Esophagus muscularis mucosa (tissue), 4 donors: ENCODE measurements at regions not wholly inside any gene's neighbourhood (a gene's known extent, or its start where the extent isn't known, plus 50 kb on each side); places are given as distances from the start of the nearest gene placed in this dataset.

Experiments
- DNase-seq: peaks from one replicate; pipeline ENCODE4 v3.0.0-alpha.2; 2017; ENCODE audit errors: extremely low spot score
- H3K27ac ChIP-seq, 4 donors: fragments of 200-600 bp; sonication (generic); replicated peaks in 1 of 4; 1 replicate in 3 of 4; 2 replicates in 1 of 4; pipeline ENCODE4 v1.5.1; 2016 to 2019; ENCODE audit warnings: mild to moderate bottlenecking in 1 of 4
- H3K27me3 ChIP-seq, 4 donors: fragments of 200-600 bp; sonication (generic); one replicate each; pipeline versions ENCODE4 v1.5.1 to v1.6.0; 2016 to 2019
- H3K36me3 ChIP-seq, 4 donors: fragments of 200-600 bp; sonication (generic); one replicate each; pipeline ENCODE4 v1.5.1; 2016 to 2019
- H3K4me1 ChIP-seq, 4 donors: fragments of 200-600 bp; sonication (generic); one replicate each; pipeline ENCODE4 v1.5.1; 2016 to 2019
- H3K4me3 ChIP-seq, 4 donors: fragments of 200-600 bp; sonication (generic); 1 replicate in 2 of 4; 2 replicates in 2 of 4; pipeline ENCODE4 v1.5.1; 2016 to 2019; ENCODE audit warnings: mild to moderate bottlenecking in 4 of 4, moderate library complexity in 1 of 4
- H3K9me3 ChIP-seq, 4 donors: fragments of 200-600 bp; sonication (generic); 1 replicate in 3 of 4; 2 replicates in 1 of 4; pipeline ENCODE4 v1.5.1; 2016 to 2019
- EP300 ChIP-seq: sonication (generic); formaldehyde crosslinking; IDR thresholded peaks from one replicate; pipeline ENCODE4 v1.6.1; 2017; ENCODE audit warnings: antibody characterized with exemption
- POLR2A ChIP-seq: fragments of 450-650 bp; IDR thresholded peaks from one replicate; pipeline ENCODE4 v1.6.1; 2017; ENCODE audit warnings: antibody characterized with exemption, moderate library complexity, mild to moderate bottlenecking, low read depth
- POLR2AphosphoS5 ChIP-seq, 2 donors: sonication (generic); formaldehyde crosslinking; IDR thresholded peaks; one replicate each; pipeline ENCODE4 v1.6.1; 2017; ENCODE audit warnings: antibody characterized with exemption in 2 of 2
- WGBS: methylation state at CpG from one replicate; pipeline ENCODE4 v1.1.5; 2018; 5-methylcytosine and 5-hydroxymethylcytosine counted together
- intact Hi-C: fragments of 100-400 bp; cut with DNase I; formaldehyde crosslinking; loops from one replicate; pipeline ENCODE4 v1.15.1; 2023
- TF ChIP-seq, protein P1 (sequence below), 3 experiments: fragments of 200-600 bp in 2 of 3; fragments of 450-650 bp in 1 of 3; sonication (generic) in 2 of 3; IDR thresholded peaks; one replicate each; pipeline ENCODE4 v1.5.1; 2017 to 2019; ENCODE audit warnings: antibody characterized with exemption in 3 of 3, mild to moderate bottlenecking in 2 of 3, moderate library complexity in 1 of 3

DNA sequence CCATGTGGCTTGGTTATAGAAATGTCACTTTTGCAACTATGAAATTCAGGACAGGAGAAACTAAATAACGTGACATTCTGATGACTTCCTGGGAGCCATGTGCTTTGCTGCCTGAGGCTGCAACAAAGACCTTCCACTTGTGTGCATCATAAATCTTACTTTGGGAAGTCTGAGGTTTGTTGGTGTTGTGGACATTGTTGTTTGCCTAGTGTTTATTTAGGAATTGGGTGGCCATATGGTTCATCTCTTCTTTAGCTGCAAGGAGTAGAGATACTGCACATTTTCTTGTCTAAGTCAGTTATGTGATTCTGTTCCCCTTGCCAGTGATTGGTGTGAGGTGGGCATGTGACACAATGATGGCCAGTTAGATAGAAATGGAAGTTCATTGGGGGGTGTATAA, 167.3 kb upstream of the SSTR1 start:
- Histone ChIP-seq H3K27ac (no peak overlapping the region), H3K36me3 (no peaks in the 10 kb centered on the region), H3K4me1 (no peaks in the 10 kb centered on the region), H3K4me3 (no peak overlapping the region), H3K27me3 (no peaks in the 10 kb centered on the region), H3K9me3 (no peaks in the 10 kb centered on the region)
- TF ChIP-seq, protein P1, sequence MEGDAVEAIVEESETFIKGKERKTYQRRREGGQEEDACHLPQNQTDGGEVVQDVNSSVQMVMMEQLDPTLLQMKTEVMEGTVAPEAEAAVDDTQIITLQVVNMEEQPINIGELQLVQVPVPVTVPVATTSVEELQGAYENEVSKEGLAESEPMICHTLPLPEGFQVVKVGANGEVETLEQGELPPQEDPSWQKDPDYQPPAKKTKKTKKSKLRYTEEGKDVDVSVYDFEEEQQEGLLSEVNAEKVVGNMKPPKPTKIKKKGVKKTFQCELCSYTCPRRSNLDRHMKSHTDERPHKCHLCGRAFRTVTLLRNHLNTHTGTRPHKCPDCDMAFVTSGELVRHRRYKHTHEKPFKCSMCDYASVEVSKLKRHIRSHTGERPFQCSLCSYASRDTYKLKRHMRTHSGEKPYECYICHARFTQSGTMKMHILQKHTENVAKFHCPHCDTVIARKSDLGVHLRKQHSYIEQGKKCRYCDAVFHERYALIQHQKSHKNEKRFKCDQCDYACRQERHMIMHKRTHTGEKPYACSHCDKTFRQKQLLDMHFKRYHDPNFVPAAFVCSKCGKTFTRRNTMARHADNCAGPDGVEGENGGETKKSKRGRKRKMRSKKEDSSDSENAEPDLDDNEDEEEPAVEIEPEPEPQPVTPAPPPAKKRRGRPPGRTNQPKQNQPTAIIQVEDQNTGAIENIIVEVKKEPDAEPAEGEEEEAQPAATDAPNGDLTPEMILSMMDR (IDR thresholded peaks at IDR 0.05) = no peak
- TF ChIP-seq EP300 (no peak), POLR2A (no peak), POLR2AphosphoS5 (IDR thresholded peaks at IDR 0.05) (no peak)
- 47% methylated on average over 1 of the region's 1 CpG for WGBS
- DNase-seq = no peak
- intact Hi-C loops = no loop called here

DNA sequence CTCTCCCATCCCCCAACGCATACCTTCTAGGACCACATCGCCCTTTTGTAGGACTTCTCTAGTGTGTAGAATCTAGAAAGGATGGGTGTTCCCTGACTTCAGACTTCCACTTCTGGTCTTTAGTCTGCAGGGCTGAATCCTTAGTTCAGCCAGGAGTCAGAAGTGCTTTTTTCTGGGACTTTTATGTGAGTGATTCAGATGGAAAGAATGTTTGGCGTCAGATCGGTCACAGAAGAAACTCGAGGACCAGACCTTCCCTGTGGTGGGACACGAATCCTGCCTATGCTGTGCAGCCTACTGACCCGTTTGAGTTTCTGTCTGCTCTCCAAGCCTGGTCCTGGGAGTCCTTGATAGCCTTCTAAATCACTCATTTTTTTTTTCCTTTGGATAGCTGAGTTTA, 165.4 kb upstream of the SSTR1 start:
- no peak overlapping the region for H3K4me3 ChIP-seq
- H3K36me3 ChIP-seq = no peaks in the 10 kb centered on the region
- WGBS = 48% methylated on average over 7 of the region's 7 CpGs
- H3K27me3 ChIP-seq = no peaks in the 10 kb centered on the region
- no peak for DNase-seq
- H3K4me1 ChIP-seq = no peaks in the 10 kb centered on the region
- H3K27ac ChIP-seq = no peak overlapping the region
- TF ChIP-seq, protein P1 (IDR thresholded peaks at IDR 0.05) = no peak
- TF ChIP-seq EP300 (no peak), POLR2AphosphoS5 (IDR thresholded peaks at IDR 0.05) (no peak), POLR2A (no peak)
- H3K9me3 ChIP-seq = no peaks in the 10 kb centered on the region
- intact Hi-C loops = no loop called here

DNA sequence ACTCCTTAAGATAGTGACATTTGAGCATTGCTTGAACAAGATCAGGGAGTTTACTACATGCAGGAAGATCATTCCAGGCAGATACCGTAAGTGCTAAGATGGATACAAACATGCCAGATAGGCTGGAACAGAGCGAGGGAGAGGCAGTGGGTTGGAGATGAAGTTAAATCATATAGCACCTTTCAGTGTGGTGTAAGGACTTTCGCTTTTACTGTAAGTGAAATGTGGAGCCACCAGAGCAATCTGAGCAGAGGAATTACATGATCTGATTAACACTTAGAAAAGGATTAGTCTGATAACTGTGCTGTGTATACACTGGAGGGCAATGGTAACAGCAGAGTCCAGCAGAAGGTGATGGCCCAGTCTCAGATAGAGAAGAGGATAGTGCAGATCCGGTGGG, 163.0 kb upstream of the SSTR1 start:
- Histone ChIP-seq H3K9me3 (peaks cover 0 to 6% (median 2%) of the 10 kb centered on the region in 4 donors), H3K4me1 (no peaks in the 10 kb centered on the region), H3K4me3 (no peak overlapping the region), H3K27me3 (no peaks in the 10 kb centered on the region), H3K36me3 (no peaks in the 10 kb centered on the region), H3K27ac (no peak overlapping the region)
- 77% methylated on average over 4 of the region's 4 CpGs for WGBS
- no peak for DNase-seq
- intact Hi-C loops = no loop called here
- TF ChIP-seq, protein P1 (IDR thresholded peaks at IDR 0.05) = no peak
- TF ChIP-seq POLR2AphosphoS5 (IDR thresholded peaks at IDR 0.05) (no peak), EP300 (no peak), POLR2A (no peak)

DNA sequence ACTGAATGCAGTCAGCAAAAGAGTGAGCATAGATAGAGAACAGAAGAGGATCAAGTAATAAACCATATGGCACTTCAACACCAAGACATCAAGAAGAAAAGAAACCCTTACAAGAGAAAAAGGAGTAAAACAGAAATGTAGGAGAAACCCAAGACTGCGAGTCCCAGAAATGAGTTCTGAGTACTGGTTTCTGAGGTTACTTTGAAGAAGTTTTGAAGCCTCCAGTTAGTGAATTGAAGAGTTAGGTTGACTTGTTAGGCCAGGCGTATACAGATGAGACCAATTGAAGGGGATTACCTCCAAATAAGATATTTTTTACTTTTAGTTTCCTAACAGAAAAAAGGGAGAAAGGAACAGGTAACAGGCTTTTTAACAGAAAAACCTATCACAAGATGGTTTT, 162.2 kb upstream of the SSTR1 start:
- intact Hi-C loops = no loop called here
- Histone ChIP-seq H3K27me3 (no peaks in the 10 kb centered on the region), H3K9me3 (peaks cover 0 to 6% (median 2%) of the 10 kb centered on the region in 4 donors), H3K36me3 (no peaks in the 10 kb centered on the region), H3K27ac (no peak overlapping the region), H3K4me3 (no peak overlapping the region), H3K4me1 (no peaks in the 10 kb centered on the region)
- TF ChIP-seq POLR2AphosphoS5 (IDR thresholded peaks at IDR 0.05) (no peak), EP300 (no peak), POLR2A (no peak)
- TF ChIP-seq, protein P1 (IDR thresholded peaks at IDR 0.05) = no peak
- WGBS = 95% methylated on average over 2 of the region's 2 CpGs
- DNase-seq = no peak

DNA sequence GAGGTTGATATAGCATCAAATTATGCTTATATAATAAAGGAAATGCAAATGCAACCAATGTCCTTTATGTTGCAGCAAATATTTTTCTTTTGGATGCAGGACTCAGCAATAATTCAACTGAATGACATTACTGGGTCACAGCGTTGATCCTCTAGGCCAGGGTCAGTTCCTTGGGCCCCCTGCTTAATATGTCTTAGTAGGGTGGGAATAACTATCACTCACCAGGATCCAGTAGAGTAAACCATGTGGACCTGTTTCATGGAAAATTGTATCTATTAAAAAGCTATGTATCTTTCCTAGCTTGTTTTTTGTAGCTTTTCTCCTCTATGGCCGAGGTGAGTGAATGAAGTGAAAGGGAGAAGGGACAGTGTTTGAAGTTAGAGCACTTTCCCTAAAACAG, 161.5 kb upstream of the SSTR1 start:
- intact Hi-C loops = no loop called here

More for the DNA sequence above, 161.5 kb upstream of the SSTR1 start:
- TF ChIP-seq POLR2AphosphoS5 (IDR thresholded peaks at IDR 0.05) (no peak), POLR2A (no peak), EP300 (no peak)
- TF ChIP-seq, protein P1 (IDR thresholded peaks at IDR 0.05) = no peak
- Histone ChIP-seq H3K4me1 (no peaks in the 10 kb centered on the region), H3K36me3 (no peaks in the 10 kb centered on the region), H3K9me3 (peaks cover 0 to 6% (median 2%) of the 10 kb centered on the region in 4 donors), H3K4me3 (no peak overlapping the region), H3K27me3 (no peaks in the 10 kb centered on the region), H3K27ac (no peak overlapping the region)
- DNase-seq = no peak
- 88% methylated on average over 2 of the region's 2 CpGs for WGBS
